ENCODE measurements at regions not wholly inside any gene's neighbourhood (a gene's known extent, or its start where the extent isn't known, plus 50 kb on each side); places are given as distances from the start of the nearest gene placed in this dataset.

DNA sequence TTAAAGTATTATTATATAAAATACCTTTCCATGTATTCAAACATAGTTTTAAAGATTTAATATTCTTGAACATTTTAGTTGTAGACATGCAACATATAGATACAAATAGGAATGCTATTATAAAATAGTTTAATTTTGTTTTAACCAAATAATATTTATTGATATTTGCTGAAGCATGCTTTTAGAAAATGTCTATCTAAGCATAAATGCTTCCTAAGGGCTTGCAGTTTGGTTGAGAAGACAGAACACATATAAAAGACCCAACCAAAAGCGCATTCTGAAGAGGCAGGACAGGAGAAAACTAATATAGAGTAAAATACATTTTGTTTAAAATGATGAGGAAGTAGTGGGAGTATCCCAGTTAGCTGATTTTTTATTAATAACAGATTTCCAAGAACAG lies 181.5 kb upstream of the ISL1 start:
- no peak overlapping the region for H3K4me3 ChIP-seq (ENCODE audit: low read depth, low read length)
- no peak for TF ChIP-seq CTCF (IDR thresholded peaks at IDR 0.05; ENCODE audit: low read depth, low read length)
- in situ Hi-C loops (cut with HindIII; ENCODE audit: low sequenced_read_pairs) = no loop called here
- DNase-seq (ENCODE audit: low read depth, low spot score) = no peak

DNA sequence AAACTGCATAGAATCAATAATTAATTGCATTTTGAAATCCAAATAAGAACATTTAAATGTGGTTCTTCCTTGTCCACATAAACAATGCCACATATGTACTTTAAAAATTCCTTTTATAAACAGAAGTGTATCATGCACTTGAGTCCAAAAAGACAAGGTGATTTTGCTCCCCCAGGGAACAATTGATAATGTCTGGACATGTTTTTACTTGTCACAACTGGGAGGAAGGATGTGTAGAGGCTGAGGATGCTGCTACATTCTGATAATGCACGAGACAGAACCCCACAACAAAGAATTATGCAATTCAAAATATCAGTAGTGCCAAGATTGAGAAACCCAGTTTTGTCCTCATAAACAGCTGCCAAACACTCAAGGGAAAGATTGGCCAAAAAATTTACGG lies 181.1 kb upstream of the ISL1 start:
- in situ Hi-C loops (cut with HindIII; ENCODE audit: low sequenced_read_pairs) = no loop called here
- no peak for DNase-seq (ENCODE audit: low read depth, low spot score)
- no peak overlapping the region for H3K4me3 ChIP-seq (ENCODE audit: low read depth, low read length)
- TF ChIP-seq CTCF (IDR thresholded peaks at IDR 0.05; ENCODE audit: low read depth, low read length) = no peak

DNA sequence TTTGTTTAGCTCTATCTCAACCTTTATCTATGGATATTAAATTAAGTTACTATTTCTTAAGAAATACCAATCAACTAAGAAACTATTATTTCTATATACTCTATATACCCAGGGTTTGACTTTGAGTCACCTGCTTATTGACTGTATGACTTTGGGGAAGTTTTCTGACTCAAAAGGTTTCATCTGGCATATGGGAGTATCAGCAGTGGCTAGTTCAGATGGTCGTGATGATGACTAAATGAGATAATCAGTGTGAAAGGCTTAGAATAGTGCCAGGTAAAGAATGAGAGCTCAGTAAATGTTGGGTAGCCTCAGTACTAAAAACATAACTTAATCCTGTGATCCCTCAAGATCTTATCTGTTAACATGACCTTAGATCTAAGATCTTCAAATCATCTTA lies 179.7 kb upstream of the ISL1 start:
- DNase-seq (ENCODE audit: low read depth, low spot score) = no peak
- in situ Hi-C loops (cut with HindIII; ENCODE audit: low sequenced_read_pairs) = no loop called here
- H3K4me3 ChIP-seq (ENCODE audit: low read depth, low read length) = no peak overlapping the region
- no peak for TF ChIP-seq CTCF (IDR thresholded peaks at IDR 0.05; ENCODE audit: low read depth, low read length)

GRCh38 chr5:51208296-51208695 lies 175.0 kb upstream of the ISL1 start:
- in situ Hi-C loops (cut with HindIII; ENCODE audit: low sequenced_read_pairs) = no loop called here
- no peak for TF ChIP-seq CTCF (IDR thresholded peaks at IDR 0.05; ENCODE audit: low read depth, low read length)
- no peak for DNase-seq (ENCODE audit: low read depth, low spot score)
- H3K4me3 ChIP-seq (ENCODE audit: low read depth, low read length) = no peak overlapping the region

- no peak for TF ChIP-seq CTCF (IDR thresholded peaks at IDR 0.05; ENCODE audit: low read depth, low read length)
- in situ Hi-C loops (cut with HindIII; ENCODE audit: low sequenced_read_pairs) = no loop called here
- no peak for DNase-seq (ENCODE audit: low read depth, low spot score)
- no peak overlapping the region for H3K4me3 ChIP-seq (ENCODE audit: low read depth, low read length)
These were observed 168.5 kb upstream of the ISL1 start for GRCh38 chr5:51214746-51215145.

- DNase-seq (ENCODE audit: low read depth, low spot score) = no peak
- H3K4me3 ChIP-seq (ENCODE audit: low read depth, low read length) = no peak overlapping the region
- no peak for TF ChIP-seq CTCF (IDR thresholded peaks at IDR 0.05; ENCODE audit: low read depth, low read length)
- in situ Hi-C loops (cut with HindIII; ENCODE audit: low sequenced_read_pairs) = no loop called here
These were observed 157.2 kb upstream of the ISL1 start for GRCh38 chr5:51225789-51226742.

Measured in astrocyte of the spinal cord (primary cell).